ENCODE measurements at regions not wholly inside any gene's neighbourhood (a gene's known extent, or its start where the extent isn't known, plus 50 kb on each side); places are given as distances from the start of the nearest gene placed in this dataset.

DNA sequence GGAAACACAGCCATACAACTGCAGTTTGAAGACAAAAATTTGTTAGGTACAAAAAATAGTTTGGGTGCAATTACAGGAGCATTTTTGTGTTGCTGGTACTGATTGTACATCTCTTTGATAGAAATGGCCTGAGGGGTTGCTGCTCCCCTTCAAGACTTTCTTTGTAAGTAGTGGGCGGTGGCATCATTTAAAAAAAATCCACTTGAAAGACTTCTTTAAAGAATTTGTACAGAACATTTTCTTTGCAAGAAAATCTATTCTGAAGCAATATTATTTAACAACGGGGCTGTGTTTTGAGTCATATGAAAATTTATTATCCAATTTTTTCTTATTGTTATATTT, 144.1 kb upstream of the CAV2 start:
- Histone ChIP-seq H3K36me3 (no peaks in the 10 kb centered on the region), H3K4me1 (peaks cover 10 to 12% of the 10 kb centered on the region in 2 donors), H3K4me3 (peak overlapping the region in 1 of 2 donors; percentile 7), H3K27me3 (no peaks in the 10 kb centered on the region), H3K9me3 (no peaks in the 10 kb centered on the region), H3K27ac (peak overlapping the region; percentile 84 to 96)
- no peak for DNase-seq
- TF ChIP-seq, protein P1, sequence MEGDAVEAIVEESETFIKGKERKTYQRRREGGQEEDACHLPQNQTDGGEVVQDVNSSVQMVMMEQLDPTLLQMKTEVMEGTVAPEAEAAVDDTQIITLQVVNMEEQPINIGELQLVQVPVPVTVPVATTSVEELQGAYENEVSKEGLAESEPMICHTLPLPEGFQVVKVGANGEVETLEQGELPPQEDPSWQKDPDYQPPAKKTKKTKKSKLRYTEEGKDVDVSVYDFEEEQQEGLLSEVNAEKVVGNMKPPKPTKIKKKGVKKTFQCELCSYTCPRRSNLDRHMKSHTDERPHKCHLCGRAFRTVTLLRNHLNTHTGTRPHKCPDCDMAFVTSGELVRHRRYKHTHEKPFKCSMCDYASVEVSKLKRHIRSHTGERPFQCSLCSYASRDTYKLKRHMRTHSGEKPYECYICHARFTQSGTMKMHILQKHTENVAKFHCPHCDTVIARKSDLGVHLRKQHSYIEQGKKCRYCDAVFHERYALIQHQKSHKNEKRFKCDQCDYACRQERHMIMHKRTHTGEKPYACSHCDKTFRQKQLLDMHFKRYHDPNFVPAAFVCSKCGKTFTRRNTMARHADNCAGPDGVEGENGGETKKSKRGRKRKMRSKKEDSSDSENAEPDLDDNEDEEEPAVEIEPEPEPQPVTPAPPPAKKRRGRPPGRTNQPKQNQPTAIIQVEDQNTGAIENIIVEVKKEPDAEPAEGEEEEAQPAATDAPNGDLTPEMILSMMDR (IDR thresholded peaks at IDR 0.05) = no peak
- TF ChIP-seq POLR2A (IDR thresholded peaks at IDR 0.05) = no peak
- intact Hi-C loops (cut with DNase I; ENCODE audit: low total_unique reads) = no loop called here

DNA sequence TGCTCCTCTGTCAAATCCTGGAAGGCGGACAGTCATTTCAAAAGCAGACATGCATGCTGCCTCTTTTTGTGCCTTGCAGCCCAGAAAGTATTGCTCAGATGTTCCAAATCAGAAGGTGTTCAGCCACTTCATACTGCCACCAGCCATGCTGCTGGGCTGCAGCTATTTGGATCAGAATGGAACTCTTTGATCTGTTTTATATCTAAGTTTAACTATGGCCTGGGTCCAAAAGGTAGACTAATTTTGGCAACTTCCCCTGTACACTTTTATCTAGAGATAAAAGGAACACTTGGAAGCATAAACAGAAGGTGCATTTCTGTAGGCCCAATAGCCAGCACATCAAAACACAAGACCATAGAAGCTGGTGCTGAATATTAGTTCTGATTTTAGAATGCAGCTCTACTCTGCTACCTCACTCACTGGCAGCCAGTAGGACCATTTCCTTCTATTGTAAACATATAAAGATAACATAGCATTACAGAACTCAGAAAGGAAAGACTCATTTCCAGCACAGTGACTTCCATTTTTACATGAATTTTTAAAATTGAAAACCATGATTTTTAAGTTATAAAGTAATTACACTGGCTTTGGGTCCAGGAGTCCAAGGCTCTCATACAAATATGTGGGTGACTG, 143.1 kb upstream of the CAV2 start:
- Histone ChIP-seq H3K27ac (peak overlapping the region; percentile 84 to 96), H3K4me1 (peaks cover 10 to 12% of the 10 kb centered on the region in 2 donors), H3K27me3 (no peaks in the 10 kb centered on the region), H3K36me3 (no peaks in the 10 kb centered on the region), H3K9me3 (no peaks in the 10 kb centered on the region), H3K4me3 (no peak overlapping the region)
- intact Hi-C loops (cut with DNase I; ENCODE audit: low total_unique reads) = no loop called here
- no peak for DNase-seq
- TF ChIP-seq, protein P1 (IDR thresholded peaks at IDR 0.05) = no peak
- no peak for TF ChIP-seq POLR2A (IDR thresholded peaks at IDR 0.05)

DNA sequence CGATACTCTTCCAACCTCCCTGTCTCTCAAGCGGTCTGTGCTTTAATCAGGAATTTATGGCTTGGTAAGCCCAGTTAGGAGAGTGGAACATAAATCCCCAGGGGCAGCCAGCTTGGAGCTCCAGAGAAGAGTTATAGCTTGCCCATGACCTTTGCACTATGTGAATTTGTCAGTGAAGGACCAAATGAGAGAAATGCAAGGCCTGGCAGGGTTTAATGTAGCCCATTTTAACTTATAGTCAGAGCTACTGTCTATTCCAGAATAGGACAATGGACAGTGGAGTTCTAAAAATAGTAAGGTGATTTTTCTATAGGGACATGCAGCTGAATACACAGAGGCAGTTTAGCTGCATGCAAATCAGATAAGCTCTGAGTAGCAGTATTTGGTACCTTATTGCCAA, 142.6 kb upstream of the CAV2 start:
- H3K4me3 ChIP-seq = no peak overlapping the region
- intact Hi-C loops (cut with DNase I; ENCODE audit: low total_unique reads) = no loop called here
- H3K27me3 ChIP-seq = no peaks in the 10 kb centered on the region
- no peak for DNase-seq
- H3K9me3 ChIP-seq = no peaks in the 10 kb centered on the region
- H3K27ac ChIP-seq = peak overlapping the region; percentile 84 to 96
- TF ChIP-seq, protein P1 (IDR thresholded peaks at IDR 0.05) = no peak
- TF ChIP-seq POLR2A (IDR thresholded peaks at IDR 0.05) = no peak
- no peaks in the 10 kb centered on the region for H3K36me3 ChIP-seq
- H3K4me1 ChIP-seq = peaks cover 10 to 12% of the 10 kb centered on the region in 2 donors

DNA sequence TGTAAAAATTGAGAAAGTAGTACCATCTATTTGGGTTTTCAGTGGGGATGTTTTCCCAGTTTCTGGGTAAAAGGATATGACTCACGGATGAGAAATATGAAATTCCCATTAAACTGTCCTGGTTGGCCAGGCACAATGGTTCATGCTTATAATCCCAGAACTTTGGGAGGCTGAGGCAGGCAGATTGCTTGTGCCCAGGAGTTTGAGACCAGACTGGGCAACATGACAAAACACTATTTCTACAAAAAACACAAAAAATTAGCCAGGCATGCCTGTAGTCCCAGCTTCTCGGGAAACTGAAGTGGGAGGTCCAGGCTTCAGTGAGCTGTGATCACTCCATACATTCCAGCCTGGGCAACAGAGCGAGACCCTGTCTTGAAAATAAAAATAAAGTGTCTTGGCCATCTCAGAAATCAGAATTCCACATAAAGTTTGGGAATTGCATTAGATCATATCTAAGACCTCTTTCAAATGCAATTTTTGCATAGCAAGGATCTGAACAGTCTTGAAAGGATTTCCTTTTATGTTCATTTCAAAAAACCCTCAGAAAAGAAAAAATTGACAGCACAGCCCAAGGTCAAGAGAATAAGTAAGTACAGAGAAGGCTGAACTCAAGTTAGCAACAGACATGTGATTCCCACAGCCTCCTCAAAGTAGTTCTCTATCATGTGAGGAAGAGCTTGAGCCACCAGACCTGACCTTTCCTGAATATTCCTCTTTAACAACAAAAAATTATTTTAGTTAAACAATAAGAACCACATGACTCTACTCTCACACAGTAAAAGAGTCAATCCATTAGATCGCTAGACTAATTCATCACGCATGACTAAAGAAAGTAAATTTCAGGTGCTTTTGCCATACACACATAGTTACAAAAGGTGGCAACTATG, 141.5 kb upstream of the CAV2 start:
- no peak for TF ChIP-seq POLR2A (IDR thresholded peaks at IDR 0.05)
- TF ChIP-seq, protein P1 (IDR thresholded peaks at IDR 0.05) = no peak
- H3K27ac ChIP-seq = peak overlapping the region; percentile 84 to 96

DNA sequence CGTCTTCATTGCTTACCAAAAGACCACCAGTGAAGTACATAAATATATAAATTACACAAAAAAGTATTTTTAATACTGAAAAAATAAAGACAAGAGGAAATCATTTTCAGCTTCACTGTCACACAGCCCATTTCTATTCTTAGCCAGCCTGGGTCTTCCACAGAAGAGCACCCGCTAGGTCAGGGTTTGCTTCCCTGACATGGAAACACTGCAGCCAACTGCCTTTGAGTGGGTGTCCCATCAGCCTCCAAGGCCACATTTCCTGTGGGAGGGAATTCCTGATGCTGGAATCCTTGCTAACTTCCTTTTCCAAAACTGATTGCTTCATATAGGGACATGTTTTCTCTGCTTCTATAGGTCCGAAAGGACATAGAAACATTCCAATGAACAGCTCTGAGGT, 137.8 kb upstream of the CAV2 start:
- H3K36me3 ChIP-seq = no peaks in the 10 kb centered on the region
- DNase-seq = no peak
- H3K4me3 ChIP-seq = no peak overlapping the region
- no peak for TF ChIP-seq POLR2A (IDR thresholded peaks at IDR 0.05)
- TF ChIP-seq, protein P1 (IDR thresholded peaks at IDR 0.05) = no peak
- no peak overlapping the region for H3K27ac ChIP-seq
- no peaks in the 10 kb centered on the region for H3K9me3 ChIP-seq
- peaks cover 10 to 12% of the 10 kb centered on the region in 2 donors for H3K4me1 ChIP-seq
- intact Hi-C loops (cut with DNase I; ENCODE audit: low total_unique reads) = no loop called here
- no peaks in the 10 kb centered on the region for H3K27me3 ChIP-seq

More for the DNA sequence above, 141.5 kb upstream of the CAV2 start:
- Histone ChIP-seq H3K27me3 (no peaks in the 10 kb centered on the region), H3K4me1 (peaks cover 10 to 12% of the 10 kb centered on the region in 2 donors), H3K9me3 (no peaks in the 10 kb centered on the region), H3K36me3 (no peaks in the 10 kb centered on the region), H3K4me3 (no peak overlapping the region)
- DNase-seq = no peak
- intact Hi-C loops (cut with DNase I; ENCODE audit: low total_unique reads) = no loop called here

All from uterus (tissue), 3 donors.